HEK293T (cell line): ENCODE measurements at regions not wholly inside any gene's neighbourhood (a gene's known extent, or its start where the extent isn't known, plus 50 kb on each side); places are given as distances from the start of the nearest gene placed in this dataset.

Experiments used
- ARNT ChIP-seq: fragments of 450-650 bp; IDR thresholded peaks from 2 replicates; pipeline ENCODE4 v1.6.1; 2017; ENCODE audit warnings: mild to moderate bottlenecking
- CTBP1 ChIP-seq: fragments of 450-650 bp; IDR thresholded peaks from 2 replicates; pipeline ENCODE4 v1.6.1; 2016; ENCODE audit warnings: borderline replicate concordance
- ELF4 ChIP-seq: fragments of 450-650 bp; IDR thresholded peaks from 2 replicates; pipeline ENCODE4 v1.6.1; 2017; ENCODE audit warnings: antibody characterized with exemption
- L3MBTL2 ChIP-seq: fragments of 450-650 bp; conservative IDR thresholded peaks from 2 replicates; pipeline ENCODE4 v1.6.1; 2016; ENCODE audit warnings: mild to moderate bottlenecking
- TARDBP ChIP-seq: fragments of 450-650 bp; IDR thresholded peaks from 2 replicates; pipeline ENCODE4 v1.6.1; 2016

DNA sequence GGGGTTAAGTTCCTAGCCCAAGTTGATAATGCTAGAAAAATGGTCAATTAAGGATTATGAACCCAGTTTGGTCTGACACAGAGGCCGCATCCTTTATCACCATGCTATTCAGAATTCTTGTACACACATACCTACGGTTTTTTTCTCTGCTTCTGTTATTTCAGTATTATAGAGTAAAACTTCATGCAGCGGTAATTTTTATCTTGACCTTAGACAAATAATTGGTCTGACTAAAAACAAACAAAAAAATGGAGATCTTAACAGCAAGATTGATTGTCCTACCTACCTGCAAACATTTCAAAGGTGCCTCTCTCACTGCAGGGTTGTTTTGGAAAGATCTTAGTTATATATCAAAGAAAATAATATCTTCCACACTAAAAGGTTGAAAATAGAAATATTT, 201.9 kb upstream of the PRICKLE1 start:
- TF ChIP-seq L3MBTL2, result no peak
- TF ChIP-seq CTBP1, result no peak
- TF ChIP-seq ELF4, result no peak
- TF ChIP-seq TARDBP, result no peak
- no peak for TF ChIP-seq ARNT
